K562 (cell line): ENCODE measurements at regions not wholly inside any gene's neighbourhood (a gene's known extent, or its start where the extent isn't known, plus 50 kb on each side); places are given as distances from the start of the nearest gene placed in this dataset.

Source experiments
- CBX3 ChIP-seq, 2 experiments: IDR thresholded peaks; 1 replicate in 1 of 2; 2 replicates in 1 of 2; pipeline ENCODE4 v1.6.1; 2012; ENCODE audit warnings: inconsistent platforms in 2 of 2, low read length in 2 of 2, borderline replicate concordance in 1 of 2, control low read depth in 1 of 2
- MGA ChIP-seq: fragments of 450-650 bp; IDR thresholded peaks from 2 replicates; pipeline ENCODE4 v1.6.1; 2016; ENCODE audit warnings: mild to moderate bottlenecking, moderate library complexity
- NR4A1 ChIP-seq, 2 experiments: fragments of 250-450 bp in 1 of 2; fragments of 450-650 bp in 1 of 2; sonication (Bioruptor Pico) in 1 of 2; IDR thresholded peaks; 2 replicates each; pipeline versions ENCODE4 v1.4.0 to v1.6.1; 2016 to 2020; ENCODE audit warnings: mild to moderate bottlenecking in 2 of 2, missing compliant biosample characterization in 1 of 2, missing genetic modification characterization in 1 of 2, moderate library complexity in 1 of 2
- ZNF316 ChIP-seq: fragments of 450-650 bp; IDR thresholded peaks from 2 replicates; pipeline ENCODE4 v1.6.1; 2016
- ZNF76 ChIP-seq: fragments of 250-450 bp; sonication (Bioruptor Pico); IDR thresholded peaks from 2 replicates; pipeline ENCODE4 v1.4.0; 2020; ENCODE audit warnings: mild to moderate bottlenecking, moderate library complexity, borderline replicate concordance

- TF ChIP-seq MGA (no peak), ZNF316 (no peak), ZNF76 (CRISPR knock-in tag) (no peak), CBX3 (IDR thresholded peaks at IDR 0.05; ENCODE audit: borderline replicate concordance in 1 of 2, low read length in 2 of 2) (no peak), NR4A1 (CRISPR knock-in tag; IDR thresholded peaks at IDR 0.05) (no peak), NR4A1 (tag; IDR thresholded peaks at IDR 0.05) (no peak)
These were observed 66.7 kb upstream of the ZNF32 start (continued) for GRCh38 chr10:43715334-43715733.
